GM23338 (cell line): ENCODE measurements at regions not wholly inside any gene's neighbourhood (a gene's known extent, or its start where the extent isn't known, plus 50 kb on each side); places are given as distances from the start of the nearest gene placed in this dataset.

Source experiments
- ATAC-seq: fragments of 200-7000 bp; cut with Tn5 transposase; 3 replicates; pipeline ENCODE4 v1.9.1; 2020
- DNase-seq: peaks from one replicate; pipeline ENCODE4 v3.0.0-alpha.2; 2015; ENCODE audit warnings: low spot score
- H2AFZ ChIP-seq: fragments of 200-600 bp; sonication (generic); 2 replicates; pipeline ENCODE4 v1.8.0; 2016; ENCODE audit warnings: antibody characterized with exemption, mild to moderate bottlenecking, moderate library complexity
- H3F3A ChIP-seq: fragments of 200-600 bp; sonication (generic); replicated peaks from 2 replicates; pipeline ENCODE4 v1.8.0; 2017; ENCODE audit warnings: antibody characterized with exemption, mixed run types, low read depth
- H3K27ac ChIP-seq: fragments of 200-600 bp; sonication (generic); 2 replicates; pipeline ENCODE4 v1.6.1; 2016; ENCODE audit warnings: low read depth
- H3K27me3 ChIP-seq: fragments of 200-600 bp; sonication (generic); 2 replicates; pipeline ENCODE4 v1.8.0; 2016; ENCODE audit warnings: mild to moderate bottlenecking, mixed run types, moderate library complexity; ENCODE audit not compliant: insufficient read depth
- H3K36me3 ChIP-seq: fragments of 200-600 bp; sonication (generic); 2 replicates; pipeline ENCODE4 v1.8.0; 2016; ENCODE audit warnings: mild to moderate bottlenecking; ENCODE audit not compliant: insufficient read depth
- H3K4me1 ChIP-seq: fragments of 200-600 bp; sonication (generic); 2 replicates; pipeline ENCODE4 v1.8.0; 2016; ENCODE audit warnings: mild to moderate bottlenecking, moderate library complexity; ENCODE audit not compliant: insufficient read depth
- H3K4me2 ChIP-seq: fragments of 200-600 bp; sonication (generic); 2 replicates; pipeline ENCODE4 v1.7.1; 2017; ENCODE audit warnings: mixed run types
- H3K4me3 ChIP-seq: fragments of 200-600 bp; sonication (generic); 2 replicates; pipeline ENCODE4 v1.6.1; 2016; ENCODE audit warnings: mixed run types
- H3K79me2 ChIP-seq: fragments of 200-600 bp; sonication (generic); replicated peaks from 2 replicates; pipeline ENCODE4 v1.8.0; 2017; ENCODE audit warnings: mild to moderate bottlenecking; ENCODE audit not compliant: insufficient read depth
- H3K9me2 ChIP-seq: fragments of 200-600 bp; sonication (generic); 2 replicates; pipeline ENCODE4 v1.8.0; 2017; ENCODE audit not compliant: insufficient read depth
- H4K20me1 ChIP-seq: fragments of 200-600 bp; sonication (generic); replicated peaks from 2 replicates; pipeline ENCODE4 v1.8.0; 2017; ENCODE audit warnings: mild to moderate bottlenecking; ENCODE audit not compliant: insufficient read depth
- H3K27ac Mint-ChIP-seq: 2 replicates; pipeline ENCODE4 v1.8.0; 2020; ENCODE audit warnings: inconsistent platforms, mild to moderate bottlenecking, moderate library complexity, mixed read lengths
- H3K27me3 Mint-ChIP-seq: 3 replicates; pipeline ENCODE4 v1.8.0; 2022; ENCODE audit warnings: low read depth, mild to moderate bottlenecking, moderate library complexity, mixed read lengths, inconsistent platforms; ENCODE audit not compliant: insufficient read depth, poor library complexity
- H3K36me3 Mint-ChIP-seq: 3 replicates; pipeline ENCODE4 v1.8.0; 2021; ENCODE audit warnings: low read depth, mild to moderate bottlenecking, inconsistent platforms, moderate library complexity, mixed read lengths
- H3K4me1 Mint-ChIP-seq: 3 replicates; pipeline ENCODE4 v1.8.0; 2020; ENCODE audit warnings: mild to moderate bottlenecking, inconsistent platforms, mixed read lengths
- H3K4me3 Mint-ChIP-seq: 3 replicates; pipeline ENCODE4 v1.8.0; 2021; ENCODE audit warnings: moderate library complexity, mild to moderate bottlenecking, inconsistent platforms, mixed read lengths
- H3K9me3 Mint-ChIP-seq: 3 replicates; pipeline ENCODE4 v1.8.0; 2020; ENCODE audit warnings: moderate library complexity, mild to moderate bottlenecking, inconsistent platforms, mixed read lengths
- CREB1 ChIP-seq: fragments of 250-450 bp; sonication (Bioruptor Pico); IDR thresholded peaks from 2 replicates; pipeline ENCODE4 v1.5.0; 2020; ENCODE audit warnings: low read depth, mild to moderate bottlenecking, moderate library complexity
- EZH2 ChIP-seq: fragments of 200-600 bp; sonication (generic); IDR thresholded peaks from one replicate; pipeline ENCODE4 v1.8.0; 2017; ENCODE audit warnings: antibody characterized with exemption, mild to moderate bottlenecking, low read depth; ENCODE audit not compliant: unreplicated experiment
- JUNB ChIP-seq: IDR thresholded peaks from one replicate; pipeline ENCODE4 v1.6.1; 2016; ENCODE audit warnings: antibody characterized with exemption; ENCODE audit not compliant: unreplicated experiment
- NANOG ChIP-seq: IDR thresholded peaks from 2 replicates; pipeline ENCODE4 v1.6.1; 2016; ENCODE audit warnings: antibody characterized with exemption, borderline replicate concordance
- POLR2AphosphoS5 ChIP-seq: IDR thresholded peaks from 2 replicates; pipeline ENCODE4 v1.6.1; 2016; ENCODE audit warnings: antibody characterized with exemption, low read depth
- STAT1 ChIP-seq: IDR thresholded peaks from one replicate; pipeline ENCODE4 v1.6.1; 2016; ENCODE audit warnings: antibody characterized with exemption; ENCODE audit not compliant: unreplicated experiment
- ZNF114 ChIP-seq: fragments of 250-450 bp; sonication (Bioruptor Pico); IDR thresholded peaks from 2 replicates; pipeline ENCODE4 v1.5.0; 2020; ENCODE audit warnings: mild to moderate bottlenecking, moderate library complexity
- ZNF331 ChIP-seq: fragments of 250-450 bp; sonication (Bioruptor Pico); IDR thresholded peaks from 2 replicates; pipeline ENCODE4 v1.5.0; 2020; ENCODE audit warnings: low read depth, mild to moderate bottlenecking, moderate library complexity
- TF ChIP-seq, protein P1 (sequence below): IDR thresholded peaks from one replicate; pipeline ENCODE4 v1.6.1; 2018; ENCODE audit warnings: antibody characterized with exemption; ENCODE audit not compliant: unreplicated experiment
- TF ChIP-seq, protein P2 (sequence below), 2 experiments: fragments of 200-600 bp in 1 of 2; sonication (generic) in 1 of 2; conservative IDR thresholded peaks; 2 replicates each; pipeline versions ENCODE4 v1.5.1 to v1.6.1; 2016 to 2017; ENCODE audit warnings: antibody characterized with exemption in 2 of 2, low read depth in 2 of 2, mild to moderate bottlenecking in 2 of 2, moderate library complexity in 1 of 2
- TF ChIP-seq, protein P3 (sequence below): IDR thresholded peaks from 2 replicates; pipeline ENCODE4 v1.6.1; 2016; ENCODE audit warnings: antibody characterized with exemption

DNA sequence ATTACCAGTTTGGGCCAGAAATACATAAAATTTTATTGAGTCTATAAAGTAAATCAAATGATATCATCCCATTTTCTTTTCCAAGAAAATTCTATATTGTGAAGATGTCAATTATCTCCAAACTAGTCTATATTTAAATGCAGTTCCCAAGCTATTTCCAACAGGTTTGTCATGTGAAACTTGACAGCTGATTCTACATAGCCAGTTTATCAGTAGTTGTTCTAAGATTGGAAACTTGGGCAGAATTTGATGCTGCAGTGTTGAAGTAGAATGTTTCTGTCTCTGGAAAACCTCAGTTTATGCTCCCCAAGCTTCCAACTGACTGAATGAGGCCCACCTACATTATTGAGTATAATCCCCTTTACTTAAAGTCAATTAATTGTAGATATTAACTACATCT lies 994.1 kb downstream of the PCDH7 start (continued):
- TF ChIP-seq, protein P1, sequence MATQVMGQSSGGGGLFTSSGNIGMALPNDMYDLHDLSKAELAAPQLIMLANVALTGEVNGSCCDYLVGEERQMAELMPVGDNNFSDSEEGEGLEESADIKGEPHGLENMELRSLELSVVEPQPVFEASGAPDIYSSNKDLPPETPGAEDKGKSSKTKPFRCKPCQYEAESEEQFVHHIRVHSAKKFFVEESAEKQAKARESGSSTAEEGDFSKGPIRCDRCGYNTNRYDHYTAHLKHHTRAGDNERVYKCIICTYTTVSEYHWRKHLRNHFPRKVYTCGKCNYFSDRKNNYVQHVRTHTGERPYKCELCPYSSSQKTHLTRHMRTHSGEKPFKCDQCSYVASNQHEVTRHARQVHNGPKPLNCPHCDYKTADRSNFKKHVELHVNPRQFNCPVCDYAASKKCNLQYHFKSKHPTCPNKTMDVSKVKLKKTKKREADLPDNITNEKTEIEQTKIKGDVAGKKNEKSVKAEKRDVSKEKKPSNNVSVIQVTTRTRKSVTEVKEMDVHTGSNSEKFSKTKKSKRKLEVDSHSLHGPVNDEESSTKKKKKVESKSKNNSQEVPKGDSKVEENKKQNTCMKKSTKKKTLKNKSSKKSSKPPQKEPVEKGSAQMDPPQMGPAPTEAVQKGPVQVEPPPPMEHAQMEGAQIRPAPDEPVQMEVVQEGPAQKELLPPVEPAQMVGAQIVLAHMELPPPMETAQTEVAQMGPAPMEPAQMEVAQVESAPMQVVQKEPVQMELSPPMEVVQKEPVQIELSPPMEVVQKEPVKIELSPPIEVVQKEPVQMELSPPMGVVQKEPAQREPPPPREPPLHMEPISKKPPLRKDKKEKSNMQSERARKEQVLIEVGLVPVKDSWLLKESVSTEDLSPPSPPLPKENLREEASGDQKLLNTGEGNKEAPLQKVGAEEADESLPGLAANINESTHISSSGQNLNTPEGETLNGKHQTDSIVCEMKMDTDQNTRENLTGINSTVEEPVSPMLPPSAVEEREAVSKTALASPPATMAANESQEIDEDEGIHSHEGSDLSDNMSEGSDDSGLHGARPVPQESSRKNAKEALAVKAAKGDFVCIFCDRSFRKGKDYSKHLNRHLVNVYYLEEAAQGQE, result no peak
- no peak for TF ChIP-seq ZNF331 (CRISPR knock-in tag)
- TF ChIP-seq, protein P2, sequence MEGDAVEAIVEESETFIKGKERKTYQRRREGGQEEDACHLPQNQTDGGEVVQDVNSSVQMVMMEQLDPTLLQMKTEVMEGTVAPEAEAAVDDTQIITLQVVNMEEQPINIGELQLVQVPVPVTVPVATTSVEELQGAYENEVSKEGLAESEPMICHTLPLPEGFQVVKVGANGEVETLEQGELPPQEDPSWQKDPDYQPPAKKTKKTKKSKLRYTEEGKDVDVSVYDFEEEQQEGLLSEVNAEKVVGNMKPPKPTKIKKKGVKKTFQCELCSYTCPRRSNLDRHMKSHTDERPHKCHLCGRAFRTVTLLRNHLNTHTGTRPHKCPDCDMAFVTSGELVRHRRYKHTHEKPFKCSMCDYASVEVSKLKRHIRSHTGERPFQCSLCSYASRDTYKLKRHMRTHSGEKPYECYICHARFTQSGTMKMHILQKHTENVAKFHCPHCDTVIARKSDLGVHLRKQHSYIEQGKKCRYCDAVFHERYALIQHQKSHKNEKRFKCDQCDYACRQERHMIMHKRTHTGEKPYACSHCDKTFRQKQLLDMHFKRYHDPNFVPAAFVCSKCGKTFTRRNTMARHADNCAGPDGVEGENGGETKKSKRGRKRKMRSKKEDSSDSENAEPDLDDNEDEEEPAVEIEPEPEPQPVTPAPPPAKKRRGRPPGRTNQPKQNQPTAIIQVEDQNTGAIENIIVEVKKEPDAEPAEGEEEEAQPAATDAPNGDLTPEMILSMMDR (conservative IDR thresholded peaks at IDR 0.05; ENCODE audit: low read depth in 2 of 2), result no peak
- no peak for TF ChIP-seq CREB1
- TF ChIP-seq STAT1, result no peak
- no peak for TF ChIP-seq ZNF114 (CRISPR knock-in tag)
- TF ChIP-seq POLR2AphosphoS5, result no peak
- TF ChIP-seq, protein P3, sequence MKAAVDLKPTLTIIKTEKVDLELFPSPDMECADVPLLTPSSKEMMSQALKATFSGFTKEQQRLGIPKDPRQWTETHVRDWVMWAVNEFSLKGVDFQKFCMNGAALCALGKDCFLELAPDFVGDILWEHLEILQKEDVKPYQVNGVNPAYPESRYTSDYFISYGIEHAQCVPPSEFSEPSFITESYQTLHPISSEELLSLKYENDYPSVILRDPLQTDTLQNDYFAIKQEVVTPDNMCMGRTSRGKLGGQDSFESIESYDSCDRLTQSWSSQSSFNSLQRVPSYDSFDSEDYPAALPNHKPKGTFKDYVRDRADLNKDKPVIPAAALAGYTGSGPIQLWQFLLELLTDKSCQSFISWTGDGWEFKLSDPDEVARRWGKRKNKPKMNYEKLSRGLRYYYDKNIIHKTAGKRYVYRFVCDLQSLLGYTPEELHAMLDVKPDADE, result no peak
- TF ChIP-seq NANOG, result no peak
- no peak for TF ChIP-seq JUNB
- TF ChIP-seq EZH2, result no peak

DNA sequence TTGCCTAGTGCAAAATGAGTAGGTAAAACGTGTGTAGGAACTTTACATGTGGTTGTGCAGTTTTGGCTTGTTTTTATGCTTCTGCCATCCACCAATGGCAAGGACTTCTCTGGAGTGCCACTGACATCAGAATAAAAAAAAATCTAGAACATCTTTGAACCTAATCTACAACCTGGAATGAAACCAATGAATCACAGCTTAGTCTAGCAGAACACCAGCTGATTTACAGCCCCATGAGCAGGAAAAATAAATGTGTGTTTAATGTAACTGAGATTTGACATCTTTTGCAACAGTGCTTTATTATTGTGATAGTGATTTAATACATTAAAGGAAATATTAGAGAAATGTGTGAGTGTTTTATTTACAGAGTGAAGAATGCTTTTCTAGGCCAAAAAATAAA lies 995.1 kb downstream of the PCDH7 start:
- H3K79me2 ChIP-seq, result no peaks in the 10 kb centered on the region
- DNase-seq (no peak), ATAC-seq (no peak)
- no peak overlapping the region for H3K4me2 ChIP-seq
- H3K4me1 Mint-ChIP-seq, result no peaks in the 10 kb centered on the region
- no peaks in the 10 kb centered on the region for H3K36me3 Mint-ChIP-seq
- no peak overlapping the region for H3K27ac ChIP-seq
- H3K4me3 ChIP-seq, result no peak overlapping the region
- H3K4me3 Mint-ChIP-seq, result no peak overlapping the region
- peaks cover 4% of the 10 kb centered on the region; the same call in 1 of the 3 replicates for H3K9me3 Mint-ChIP-seq
- H3K27ac Mint-ChIP-seq, result no peak overlapping the region
- no peaks in the 10 kb centered on the region for H3F3A ChIP-seq
- H2AFZ ChIP-seq, result no peak overlapping the region
- no peaks in the 10 kb centered on the region for H3K27me3 Mint-ChIP-seq
- no peaks in the 10 kb centered on the region for H3K27me3 ChIP-seq
- H4K20me1 ChIP-seq, result no peaks in the 10 kb centered on the region
- H3K4me1 ChIP-seq, result no peaks in the 10 kb centered on the region
- H3K36me3 ChIP-seq, result no peaks in the 10 kb centered on the region
- no peaks in the 10 kb centered on the region for H3K9me2 ChIP-seq
- TF ChIP-seq NANOG, result no peak
- TF ChIP-seq, protein P1, result no peak
- TF ChIP-seq ZNF331 (CRISPR knock-in tag), result no peak
- TF ChIP-seq POLR2AphosphoS5, result no peak
